ENCODE measurements at regions not wholly inside any gene's neighbourhood (a gene's known extent, or its start where the extent isn't known, plus 50 kb on each side); places are given as distances from the start of the nearest gene placed in this dataset.

DNA sequence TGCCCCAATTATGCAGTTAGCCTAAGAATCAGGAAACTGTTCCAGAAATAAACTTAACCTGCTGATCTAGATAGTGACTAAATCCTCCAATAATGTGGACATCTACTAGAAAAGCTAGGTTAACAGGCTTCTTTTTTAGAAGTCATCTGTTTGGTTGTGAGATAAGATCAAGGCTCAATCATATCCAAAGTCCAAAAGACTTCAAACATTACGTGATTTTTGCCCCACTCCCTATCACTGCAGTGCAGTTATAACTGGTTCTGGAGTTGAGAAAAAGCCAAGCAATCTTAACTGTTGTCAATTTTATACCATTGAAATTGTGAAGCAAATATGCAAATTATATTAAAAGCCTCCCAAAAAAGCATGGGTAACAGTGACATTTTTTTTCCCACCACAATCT, 781.4 kb downstream of the KLHL13 start:
- Histone ChIP-seq H3K4me3 (no peak overlapping the region), H3K36me3 (no peaks in the 10 kb centered on the region), H3K9me3 (no peaks in the 10 kb centered on the region), H3K27ac (no peak overlapping the region), H3K27me3 (peaks cover 0 to 4% (median 0%) of the 10 kb centered on the region in 4 donors), H3K4me1 (no peaks in the 10 kb centered on the region)
- 26% methylated on average over 1 of the region's 1 CpG for WGBS, 2 donors
- DNase-seq (no peak), FAIRE-seq (no peak), ATAC-seq (no peak)
- TF ChIP-seq, protein P1, sequence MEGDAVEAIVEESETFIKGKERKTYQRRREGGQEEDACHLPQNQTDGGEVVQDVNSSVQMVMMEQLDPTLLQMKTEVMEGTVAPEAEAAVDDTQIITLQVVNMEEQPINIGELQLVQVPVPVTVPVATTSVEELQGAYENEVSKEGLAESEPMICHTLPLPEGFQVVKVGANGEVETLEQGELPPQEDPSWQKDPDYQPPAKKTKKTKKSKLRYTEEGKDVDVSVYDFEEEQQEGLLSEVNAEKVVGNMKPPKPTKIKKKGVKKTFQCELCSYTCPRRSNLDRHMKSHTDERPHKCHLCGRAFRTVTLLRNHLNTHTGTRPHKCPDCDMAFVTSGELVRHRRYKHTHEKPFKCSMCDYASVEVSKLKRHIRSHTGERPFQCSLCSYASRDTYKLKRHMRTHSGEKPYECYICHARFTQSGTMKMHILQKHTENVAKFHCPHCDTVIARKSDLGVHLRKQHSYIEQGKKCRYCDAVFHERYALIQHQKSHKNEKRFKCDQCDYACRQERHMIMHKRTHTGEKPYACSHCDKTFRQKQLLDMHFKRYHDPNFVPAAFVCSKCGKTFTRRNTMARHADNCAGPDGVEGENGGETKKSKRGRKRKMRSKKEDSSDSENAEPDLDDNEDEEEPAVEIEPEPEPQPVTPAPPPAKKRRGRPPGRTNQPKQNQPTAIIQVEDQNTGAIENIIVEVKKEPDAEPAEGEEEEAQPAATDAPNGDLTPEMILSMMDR (IDR thresholded peaks at IDR 0.05) = no peak
- intact Hi-C loops (cut with DNase I) = no loop called here

DNA sequence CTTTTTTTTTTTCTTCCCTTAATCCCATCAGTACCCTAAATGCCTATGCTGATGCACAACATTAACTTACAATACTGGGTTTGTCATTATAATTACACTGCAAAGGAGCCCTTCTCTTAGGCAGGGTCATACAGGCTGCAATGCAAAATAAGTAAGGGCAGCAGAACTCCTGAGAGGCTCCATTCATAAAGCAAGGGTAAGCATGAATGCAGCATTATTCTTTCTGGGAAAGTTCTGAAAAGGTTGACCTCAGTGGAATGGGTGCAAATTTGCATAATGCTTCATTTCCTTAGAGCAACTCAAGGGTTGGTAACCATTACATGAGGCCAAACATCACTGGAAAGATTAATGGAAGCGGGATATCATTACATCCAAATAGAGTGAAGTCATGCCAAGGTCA, 789.2 kb downstream of the KLHL13 start:
- intact Hi-C loops (cut with DNase I) = no loop called here
- ATAC-seq = no peak
- TF ChIP-seq, protein P1 (IDR thresholded peaks at IDR 0.05) = no peak

DNA sequence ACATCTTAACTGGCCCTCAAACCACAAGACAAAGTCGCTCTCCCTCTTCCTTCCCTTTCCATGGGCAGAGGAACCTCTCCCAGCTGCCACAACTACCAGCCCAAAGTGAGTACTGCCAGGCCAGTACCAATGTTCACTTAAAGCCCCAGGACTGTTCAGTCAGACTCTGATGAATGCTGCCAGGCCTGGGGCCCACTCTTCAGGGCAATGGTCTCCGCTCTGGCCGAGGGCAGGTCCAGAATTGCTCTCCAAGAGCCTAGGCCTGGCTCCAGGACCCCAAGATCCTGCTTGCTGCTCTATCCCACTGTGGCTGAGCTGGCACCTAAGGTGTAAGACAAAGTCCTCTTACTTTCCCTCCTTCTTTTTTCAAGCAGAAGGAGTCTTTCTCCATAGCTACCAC, 790.9 kb downstream of the KLHL13 start:
- no peaks in the 10 kb centered on the region for H3K9me3 ChIP-seq
- H3K4me1 ChIP-seq = no peaks in the 10 kb centered on the region
- no peak for ATAC-seq
- H3K4me3 ChIP-seq = no peak overlapping the region
- DNase-seq = peak in 1 of 6 donors; percentile 17
- 45 to 85% methylated on average over 3 of the region's 3 CpGs for WGBS, 2 donors
- no peak for FAIRE-seq
- no peaks in the 10 kb centered on the region for H3K36me3 ChIP-seq
- TF ChIP-seq, protein P1 (IDR thresholded peaks at IDR 0.05) = no peak
- H3K27ac ChIP-seq = no peak overlapping the region
- intact Hi-C loops (cut with DNase I) = no loop called here
- H3K27me3 ChIP-seq = no peaks in the 10 kb centered on the region

More for the DNA sequence above, 789.2 kb downstream of the KLHL13 start:
- no peaks in the 10 kb centered on the region for H3K36me3 ChIP-seq
- 38 to 47% methylated on average over 1 of the region's 1 CpG for WGBS, 2 donors
- H3K4me3 ChIP-seq = no peak overlapping the region
- no peaks in the 10 kb centered on the region for H3K27me3 ChIP-seq
- no peak for DNase-seq
- no peak for FAIRE-seq
- H3K9me3 ChIP-seq = no peaks in the 10 kb centered on the region
- no peak overlapping the region for H3K27ac ChIP-seq
- H3K4me1 ChIP-seq = no peaks in the 10 kb centered on the region

DNA sequence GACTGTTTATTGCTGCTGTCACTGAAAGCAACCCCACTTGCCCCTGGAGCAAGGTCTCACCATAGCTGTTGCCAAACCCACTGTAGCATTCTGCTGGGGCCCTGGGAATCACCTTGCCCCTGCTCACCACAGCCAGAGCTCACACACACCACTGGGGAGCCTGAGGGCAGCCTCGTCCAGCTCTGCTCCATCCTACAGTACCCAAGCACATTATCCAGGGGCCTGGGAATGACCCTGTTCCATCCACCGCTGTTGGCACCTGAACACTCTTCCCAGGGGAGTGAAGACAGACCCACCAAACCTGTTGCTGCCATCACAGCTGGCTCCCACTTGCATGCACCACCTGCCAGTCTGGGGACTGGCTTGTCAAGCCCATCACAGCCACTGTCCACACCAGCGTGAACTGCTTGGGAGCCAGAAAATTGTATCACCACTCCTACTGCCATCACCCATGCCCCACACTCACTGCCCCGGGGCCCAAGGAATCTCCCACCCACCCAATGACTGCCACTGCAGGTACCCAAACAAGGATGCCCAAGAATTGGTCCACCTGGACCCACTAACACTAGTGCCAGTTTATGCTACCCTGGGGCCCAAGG, 811.3 kb downstream of the KLHL13 start:
- Histone ChIP-seq H3K36me3 (no peaks in the 10 kb centered on the region), H3K9me3 (no peaks in the 10 kb centered on the region), H3K4me3 (no peak overlapping the region), H3K27ac (no peak overlapping the region), H3K4me1 (no peaks in the 10 kb centered on the region), H3K27me3 (peaks cover 0 to 3% (median 0%) of the 10 kb centered on the region in 4 donors)
- no peak for DNase-seq
- TF ChIP-seq, protein P1 (IDR thresholded peaks at IDR 0.05) = no peak
- WGBS, 2 donors = 74 to 86% methylated on average over 4 of the region's 4 CpGs
- no peak for ATAC-seq
- no peak for FAIRE-seq
- intact Hi-C loops (cut with DNase I) = no loop called here

DNA sequence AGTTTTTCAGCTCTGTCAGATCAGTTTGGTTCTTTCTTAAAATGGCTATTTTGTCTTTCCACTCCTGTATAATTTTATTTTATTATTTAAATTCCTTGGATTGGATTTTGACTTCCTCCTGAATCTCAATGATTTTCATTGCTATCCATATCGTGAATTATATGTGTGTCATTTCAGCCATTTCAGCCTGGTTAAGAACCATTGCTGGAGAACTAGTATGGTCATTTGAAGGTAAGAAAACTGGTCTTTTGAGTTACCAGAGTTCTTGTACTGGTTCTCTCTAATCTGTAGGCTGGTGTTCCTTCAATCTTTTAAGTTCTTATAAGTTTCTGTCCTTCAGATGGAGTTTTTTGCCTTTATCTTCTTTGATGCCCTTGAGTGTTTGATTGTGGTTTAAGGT, 815.5 kb downstream of the KLHL13 start:
- Histone ChIP-seq H3K9me3 (no peaks in the 10 kb centered on the region), H3K27me3 (peaks cover 0 to 3% (median 0%) of the 10 kb centered on the region in 4 donors), H3K4me3 (no peak overlapping the region), H3K4me1 (no peaks in the 10 kb centered on the region), H3K27ac (no peak overlapping the region), H3K36me3 (no peaks in the 10 kb centered on the region)
- TF ChIP-seq, protein P1 (IDR thresholded peaks at IDR 0.05) = no peak
- DNase-seq (no peak), FAIRE-seq (no peak), ATAC-seq (no peak)
- intact Hi-C loops (cut with DNase I) = no loop called here
- 71 to 74% methylated on average over 1 of the region's 1 CpG for WGBS, 2 donors

Measured in pancreas (tissue), 10 donors.